Activated CD4-positive, alpha-beta T cell treated with anti-CD3 and anti-CD28 coated beads, Interleukin-2, amount 50 U/mL, for 48 hours (primary cell): ENCODE measurements at regions not wholly inside any gene's neighbourhood (a gene's known extent, or its start where the extent isn't known, plus 50 kb on each side); places are given as distances from the start of the nearest gene placed in this dataset.
"Not testable (repeated sequence)": the region's sequence is repeated elsewhere in the genome, so short reads cannot be mapped to it uniquely, and the experiment has no call there.

Experiments
- DNase-seq, 2 experiments: peaks; one replicate each; pipeline ENCODE4 v3.0.0-alpha.2; 2020

DNA sequence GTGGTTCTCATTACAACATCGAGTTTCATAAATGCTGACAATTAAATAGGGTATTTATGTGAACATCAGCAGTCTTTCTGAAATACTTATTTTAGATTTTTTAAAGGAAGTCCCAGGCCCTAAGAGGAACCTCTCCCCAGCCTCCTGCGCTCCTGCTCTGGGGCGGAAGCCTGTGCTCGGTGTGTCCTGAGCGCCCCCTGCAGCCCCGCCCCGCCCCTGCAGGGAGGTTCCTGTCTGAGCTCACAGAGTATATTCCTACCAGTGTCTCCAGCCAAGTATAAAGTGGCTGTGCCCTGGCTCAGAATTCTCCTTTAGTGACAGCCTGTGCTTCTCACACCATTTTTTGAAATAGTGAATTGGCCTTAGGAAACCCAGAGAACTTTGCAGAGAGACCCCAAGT is 567.9 kb downstream of the GOLGA6L6 start:
- DNase-seq, result no peak

DNA sequence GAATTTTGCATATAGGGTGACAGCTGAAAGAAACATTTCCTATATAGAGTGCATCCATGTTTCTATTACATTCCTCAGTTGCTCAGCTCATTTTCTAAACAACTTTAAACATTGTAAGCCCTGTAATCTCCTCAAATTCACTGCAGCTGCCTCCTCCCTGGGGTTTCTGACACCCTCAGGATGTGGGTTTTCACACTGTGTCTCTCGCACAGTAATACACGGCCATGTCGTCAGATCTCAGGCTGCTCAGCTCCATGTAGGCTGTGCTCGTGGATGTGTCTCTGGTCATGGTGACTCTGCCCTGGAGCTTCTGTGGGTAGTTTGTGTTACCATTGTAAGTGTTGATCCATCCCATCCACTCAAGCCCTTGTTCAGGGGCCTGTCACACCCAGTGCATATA is 569.0 kb downstream of the GOLGA6L6 start:
- DNase-seq, result not testable (repeated sequence)

DNA sequence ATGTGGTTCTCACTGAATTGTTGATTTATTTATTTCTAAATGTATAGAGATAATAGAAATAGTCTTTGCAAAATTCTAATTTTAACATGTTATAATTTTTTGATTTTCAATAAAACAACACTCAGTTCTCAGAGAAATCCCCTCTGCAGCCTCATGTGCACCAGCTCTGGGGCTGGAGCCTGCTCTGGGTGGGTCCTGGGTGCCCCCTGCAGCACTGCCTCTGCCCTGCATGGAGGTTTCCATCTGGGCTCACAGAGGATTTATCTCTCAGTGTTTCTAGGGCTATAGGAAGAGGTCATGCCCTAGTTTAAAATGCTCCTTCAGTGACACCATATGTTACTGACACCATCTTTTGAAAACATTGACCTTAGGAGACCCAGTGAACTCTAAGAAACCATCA is 576.0 kb downstream of the GOLGA6L6 start:
- not testable (repeated sequence) for DNase-seq

DNA sequence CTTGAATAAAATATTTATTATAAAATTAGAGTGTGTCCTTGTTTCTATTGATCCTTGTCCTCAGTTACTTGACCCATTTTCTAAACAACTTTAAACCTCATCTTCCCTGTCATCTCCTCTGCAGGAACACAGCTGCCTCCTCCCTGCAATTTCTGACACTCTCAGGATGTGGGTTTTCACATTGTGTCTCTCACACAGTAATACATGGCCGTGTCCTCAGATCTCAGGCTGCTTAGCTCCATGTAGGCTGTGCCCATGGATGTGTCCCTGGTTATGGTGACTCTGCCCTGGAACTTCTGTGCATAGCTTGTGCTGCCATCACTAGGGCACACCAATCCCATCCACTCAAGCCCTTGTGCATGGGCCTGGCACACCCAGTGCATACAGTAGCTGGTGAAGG is 577.1 kb downstream of the GOLGA6L6 start:
- not testable (repeated sequence) for DNase-seq

DNA sequence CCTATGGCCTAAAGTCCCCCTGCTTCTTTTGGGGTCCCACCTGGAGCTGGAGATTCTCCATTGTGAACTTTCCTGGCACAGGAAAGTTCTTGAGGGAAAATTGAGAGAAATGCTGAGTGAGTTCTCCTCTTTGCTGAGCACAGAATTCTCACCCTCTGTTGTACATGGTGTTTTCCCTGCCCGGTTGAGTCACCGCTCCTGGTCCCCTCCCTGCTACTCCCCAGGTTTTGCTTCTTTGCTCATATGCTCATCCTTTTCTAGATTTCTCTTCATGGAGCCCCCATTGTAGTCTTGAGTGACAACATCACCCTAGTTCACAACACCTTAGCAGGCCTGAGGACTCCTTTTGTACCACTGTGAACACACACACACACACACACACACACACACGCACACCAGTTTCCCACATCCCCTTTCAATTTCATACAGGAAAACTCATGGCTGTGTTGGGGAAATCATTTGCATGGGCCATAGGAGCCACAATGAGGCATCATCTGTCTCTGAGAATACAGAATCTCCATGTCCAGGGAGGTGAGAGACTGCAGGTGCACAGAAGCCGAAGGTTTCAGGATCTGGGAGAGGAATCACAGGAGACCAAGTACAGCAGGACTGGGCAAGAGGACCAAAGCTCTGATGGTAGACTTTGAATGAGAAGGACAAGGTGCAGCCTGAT is 585.3 kb downstream of the GOLGA6L6 start:
- no peak for DNase-seq

DNA sequence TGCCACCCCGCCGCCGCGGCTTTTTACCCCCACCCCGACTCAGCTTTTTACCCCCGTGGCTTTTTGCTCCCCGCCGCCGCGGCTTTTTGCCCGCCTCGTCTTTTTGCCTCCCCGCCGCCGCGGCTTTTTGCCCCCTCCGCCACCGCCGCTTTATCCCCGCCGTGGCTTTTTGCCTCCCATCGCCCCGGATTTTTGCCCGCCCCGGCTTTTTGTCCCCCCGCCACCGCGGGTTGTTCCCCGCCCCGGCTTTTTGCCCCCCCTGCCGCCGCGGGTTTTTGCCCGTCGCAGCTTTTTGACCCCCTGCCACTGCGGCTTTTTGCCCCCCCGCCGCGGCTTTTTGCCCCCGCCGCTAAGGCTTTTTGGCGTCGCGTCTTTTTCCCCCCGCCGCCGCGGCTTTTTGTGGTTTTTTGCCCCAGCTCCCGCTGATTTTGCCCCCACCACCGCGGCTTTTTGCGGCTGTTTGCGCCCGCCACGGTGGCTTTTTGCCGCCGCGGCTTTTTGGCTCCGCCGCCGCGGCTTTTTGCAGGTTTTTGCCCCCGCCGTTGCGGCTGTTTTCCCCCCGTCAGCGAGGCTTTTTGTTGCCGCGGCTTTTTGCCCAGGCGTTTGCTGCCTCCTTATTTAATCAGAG is 597.2 kb downstream of the GOLGA6L6 start:
- DNase-seq, result no peak

DNA sequence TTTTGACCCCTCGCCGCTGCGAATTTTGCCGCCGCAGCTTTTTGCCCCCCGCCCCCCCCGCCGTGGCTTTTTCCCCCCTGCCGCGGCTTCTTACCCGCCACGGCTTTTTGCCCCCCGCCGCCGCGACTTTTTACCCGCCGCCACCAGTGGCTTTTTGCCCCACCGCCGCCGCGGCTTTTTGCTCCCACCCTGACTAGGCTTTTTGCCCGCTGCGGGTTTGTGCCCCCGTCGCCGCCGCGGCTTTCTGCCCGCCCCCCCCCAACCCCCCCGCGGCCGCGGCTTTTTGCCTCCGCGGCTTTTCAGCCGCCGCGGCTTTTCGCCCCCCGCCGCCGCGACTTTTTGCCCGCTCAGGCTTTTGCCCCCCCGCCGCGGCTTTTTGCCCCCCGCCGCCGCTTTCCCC is 598.1 kb downstream of the GOLGA6L6 start:
- DNase-seq, result no peak

DNA sequence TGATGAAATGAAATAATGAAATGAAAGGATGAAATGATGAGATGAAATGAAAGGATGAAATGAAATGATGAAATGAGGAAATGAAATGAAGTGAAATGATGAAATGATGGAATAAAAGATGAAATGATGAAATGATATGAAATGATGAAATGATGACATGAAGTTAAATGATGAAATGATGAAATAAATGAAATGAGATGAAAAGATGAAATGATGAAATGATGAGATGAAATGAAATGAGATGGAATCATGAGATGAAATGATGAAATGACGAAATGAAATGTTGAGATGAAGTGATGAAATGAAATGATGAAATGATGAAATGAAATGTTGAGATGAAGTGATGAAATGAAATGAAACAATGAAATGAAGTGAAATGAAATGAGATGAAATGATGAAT is 638.3 kb downstream of the GOLGA6L6 start:
- DNase-seq, result not testable (repeated sequence)

DNA sequence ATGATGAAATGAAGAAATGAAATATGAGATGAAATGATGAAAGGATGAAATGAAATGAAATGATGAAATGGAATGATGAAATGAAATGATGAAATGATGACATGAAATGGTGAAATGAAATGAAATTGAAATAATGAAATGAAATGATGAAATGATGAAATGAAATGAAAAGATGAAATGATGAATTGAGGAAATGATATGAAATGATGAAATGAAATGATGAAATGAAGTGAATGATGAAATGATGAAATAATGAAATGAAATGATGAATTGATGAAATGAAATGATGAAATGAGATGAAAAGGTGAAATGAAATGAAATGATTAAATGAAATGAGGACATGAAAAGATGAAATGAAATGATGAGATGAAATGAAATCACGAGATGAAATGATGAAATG is 639.2 kb downstream of the GOLGA6L6 start:
- DNase-seq, result not testable (repeated sequence)

DNA sequence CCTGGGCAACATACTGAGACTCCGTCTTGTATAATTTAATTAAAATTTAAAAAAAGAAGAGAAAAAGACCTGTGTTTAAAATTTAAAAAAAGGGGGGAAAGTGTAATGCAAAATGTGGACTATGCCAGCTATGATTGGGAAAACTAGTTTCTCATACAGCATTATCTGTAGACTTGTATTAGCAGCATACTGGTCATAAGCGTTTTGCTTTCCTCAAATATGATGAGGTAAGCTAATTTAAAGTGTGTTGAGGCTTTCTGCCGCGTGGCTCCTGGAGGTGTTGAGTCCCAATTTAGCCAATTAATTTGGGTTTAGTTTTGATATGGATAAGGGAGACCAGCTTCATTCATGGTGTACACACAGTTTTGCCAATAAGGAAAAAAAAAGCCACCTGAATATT is 640.2 kb downstream of the GOLGA6L6 start:
- DNase-seq, result not testable (repeated sequence)

DNA sequence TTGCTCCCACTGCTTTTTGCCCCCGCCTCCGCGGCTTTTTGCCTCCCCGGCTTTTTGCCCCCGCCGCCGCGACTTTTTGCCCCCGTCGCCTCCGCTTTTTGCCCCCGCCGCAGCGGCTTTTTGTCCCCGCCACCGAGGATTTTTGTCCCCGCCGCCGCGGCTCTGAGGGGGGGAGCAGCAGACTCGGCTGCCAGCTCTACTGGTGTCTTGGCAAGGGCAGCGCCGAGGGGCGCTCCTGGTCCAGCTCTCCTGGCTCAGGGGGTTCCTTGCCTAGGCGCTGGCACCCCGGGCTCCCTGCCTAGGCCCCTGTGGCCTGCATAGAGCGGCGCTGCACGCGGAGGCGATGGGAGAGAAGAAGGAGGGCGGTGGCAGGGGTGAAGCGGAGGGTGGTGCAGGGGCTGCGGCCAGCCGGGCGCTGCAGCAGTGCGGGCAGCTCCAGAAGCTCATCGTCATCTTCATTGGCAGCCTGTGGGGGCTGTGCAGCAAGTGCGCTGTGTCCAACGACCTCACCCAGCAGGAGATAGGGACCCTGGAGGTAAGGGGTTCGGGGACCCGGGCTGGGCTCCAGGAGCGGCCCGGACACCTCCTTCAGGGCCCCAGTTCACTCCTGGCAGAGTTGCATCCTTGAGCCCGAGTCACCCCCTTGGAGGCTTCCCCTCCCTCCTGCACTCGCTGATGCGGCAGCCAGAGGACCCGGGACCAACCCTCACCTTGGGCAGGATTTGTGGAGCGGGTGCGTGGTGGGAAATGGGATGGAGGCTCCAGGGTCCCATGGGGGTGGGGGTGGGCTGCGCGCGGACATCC is 642.4 kb downstream of the GOLGA6L6 start:
- DNase-seq, result no peak

DNA sequence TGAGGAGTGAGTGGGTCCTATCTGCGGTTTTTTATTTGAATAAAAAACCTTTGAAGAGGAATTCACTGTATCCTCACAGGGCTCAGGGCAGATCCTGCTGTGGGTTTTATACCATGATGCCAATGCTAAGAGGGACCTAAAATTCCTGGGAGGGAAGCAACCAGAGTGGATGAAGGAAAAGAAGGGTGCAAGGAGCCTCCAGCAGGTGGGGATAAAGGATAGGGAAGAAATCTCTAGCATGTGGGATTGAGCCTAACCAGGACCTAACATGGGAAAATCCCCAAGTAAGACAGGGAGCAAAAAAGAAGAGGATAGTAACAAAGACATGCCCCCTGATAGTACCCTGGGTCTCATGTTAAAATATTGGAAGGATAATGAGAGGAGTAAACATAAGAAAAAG is 652.8 kb downstream of the GOLGA6L6 start:
- not testable (repeated sequence) for DNase-seq

DNA sequence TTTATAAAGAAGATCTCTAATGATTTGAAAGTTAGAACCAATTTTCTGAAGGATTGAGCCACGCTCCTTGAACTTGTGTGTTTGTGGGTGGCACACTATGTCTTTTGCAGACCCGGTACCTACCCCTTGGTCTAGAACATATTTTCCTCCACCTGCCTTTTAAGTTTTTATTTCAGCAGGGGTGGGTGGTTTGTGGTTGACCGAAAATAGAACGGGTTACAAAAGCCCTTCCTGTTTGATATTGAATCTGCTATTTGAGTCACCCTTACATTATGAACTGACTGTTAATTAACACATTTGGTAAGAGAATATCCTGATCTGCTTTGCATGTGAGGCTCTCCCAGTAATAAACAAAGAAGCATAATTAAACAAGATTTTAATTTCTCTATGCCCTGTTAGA is 697.5 kb downstream of the GOLGA6L6 start:
- not testable (repeated sequence) for DNase-seq
